ENCODE measurements at regions not wholly inside any gene's neighbourhood (a gene's known extent, or its start where the extent isn't known, plus 50 kb on each side); places are given as distances from the start of the nearest gene placed in this dataset.

DNA sequence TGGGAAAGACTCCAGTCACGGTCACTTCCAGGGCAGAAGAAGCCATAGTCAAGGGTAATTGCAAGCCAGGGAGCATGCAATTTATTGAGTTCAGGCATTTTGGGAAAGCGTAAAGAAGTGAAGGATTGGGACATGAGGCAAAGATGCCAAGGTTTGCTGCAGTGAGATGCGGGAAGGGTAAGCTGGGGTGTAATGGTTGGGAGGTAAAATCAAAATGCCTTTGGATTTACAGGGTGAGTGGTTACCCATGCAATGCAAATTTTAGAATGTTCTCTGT is 167.5 kb downstream of the BRMS1L start:
- no peak for DNase-seq

GRCh38 chr14:35992816-35993683 is 166.9 kb downstream of the BRMS1L start:
- intact Hi-C loops (cut with DNase I): no loop called here
- peak in 9 of 42 donors; percentile 27 to 49 (median 35) for DNase-seq

More for the DNA sequence above, 167.5 kb downstream of the BRMS1L start:
- intact Hi-C loops (cut with DNase I): no loop called here

GRCh38 chr14:35991356-35991755 is 165.2 kb downstream of the BRMS1L start:
- DNase-seq: peak in 2 of 42 donors; percentile 6 to 27
- intact Hi-C loops (cut with DNase I): no loop called here

DNA sequence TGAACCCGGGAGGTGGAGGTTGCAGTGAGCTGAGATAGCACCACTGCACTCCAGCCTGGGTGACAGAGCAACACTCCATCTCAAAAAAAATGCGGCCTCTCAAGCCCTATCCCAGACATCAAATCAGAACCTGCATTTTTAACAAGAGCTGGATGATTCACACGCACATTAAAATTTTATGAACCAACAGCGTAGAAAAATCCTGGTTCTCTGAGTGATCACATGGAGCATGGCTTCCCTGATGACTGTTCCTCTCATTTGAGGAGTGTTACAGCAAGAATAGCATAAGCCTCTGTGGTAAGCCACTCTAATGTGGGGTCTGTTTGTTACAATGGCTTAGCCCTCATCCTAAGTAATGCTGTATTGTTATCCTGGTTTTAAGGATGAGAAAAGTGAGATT is 163.6 kb downstream of the BRMS1L start:
- DNase-seq: no peak
- intact Hi-C loops (cut with DNase I): no loop called here

GRCh38 chr14:35988972-35989690 is 163.0 kb downstream of the BRMS1L start:
- peak in 21 of 42 donors; percentile 8 to 81 (median 49) for DNase-seq
- intact Hi-C loops (cut with DNase I): no loop called here

DNA sequence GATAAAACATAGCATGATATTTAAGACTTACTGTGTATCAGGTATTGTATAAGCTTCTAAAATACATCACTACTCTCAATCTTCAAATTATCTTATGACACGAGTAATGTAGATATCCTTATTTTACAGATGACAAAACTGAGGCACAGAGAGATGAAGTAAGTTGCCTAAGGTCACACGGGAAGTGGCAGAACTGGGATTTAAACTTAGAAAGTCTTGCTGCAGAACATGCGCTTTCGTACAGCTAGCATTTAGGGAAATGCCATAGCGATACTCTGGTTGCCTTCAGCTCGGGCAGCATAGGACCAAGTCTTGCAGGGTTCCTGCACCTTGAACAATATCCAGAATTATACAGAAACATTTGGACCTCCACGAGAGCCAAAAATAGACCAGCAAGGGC is 162.4 kb downstream of the BRMS1L start:
- no peak for DNase-seq
- intact Hi-C loops (cut with DNase I): no loop called here

DNA sequence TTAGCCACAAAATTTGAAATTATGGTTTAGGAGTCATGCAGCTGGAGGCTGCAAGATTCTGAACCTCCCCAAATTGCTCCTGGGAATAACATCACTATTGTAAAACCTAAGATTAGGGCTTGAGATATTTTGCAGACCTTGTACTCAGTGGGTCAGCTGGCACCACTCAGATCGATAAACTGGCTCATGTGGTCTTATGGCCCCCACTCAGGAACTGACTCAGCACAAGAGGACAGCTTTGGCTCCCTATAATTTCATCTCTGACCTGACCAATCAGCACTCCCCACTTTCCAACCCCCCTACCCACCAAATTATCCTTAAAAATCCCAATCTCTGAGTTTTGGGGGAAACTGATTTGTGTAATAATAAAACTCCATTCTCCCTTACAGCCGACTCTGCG is 161.6 kb downstream of the BRMS1L start:
- no peak for DNase-seq
- intact Hi-C loops (cut with DNase I): no loop called here

DNA sequence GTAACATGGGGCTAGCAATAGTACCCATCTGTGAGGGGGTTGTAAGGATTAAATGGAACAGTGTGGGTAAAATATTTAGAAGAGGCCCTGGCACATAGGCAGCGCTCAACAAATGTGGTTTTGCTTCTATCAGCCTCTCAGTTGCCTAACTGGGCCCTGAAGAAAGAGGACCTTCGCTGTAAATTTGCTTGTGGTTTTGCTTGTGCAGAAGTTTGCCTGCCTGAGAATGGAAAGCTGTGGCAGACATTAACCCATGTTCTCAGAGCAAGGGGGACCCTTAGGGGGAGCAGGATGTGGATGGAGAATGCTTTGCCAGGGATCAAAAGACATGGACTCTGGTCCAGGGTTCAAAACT is 160.1 kb downstream of the BRMS1L start:
- DNase-seq: peak in 2 of 42 donors; percentile 19 to 63
- intact Hi-C loops (cut with DNase I): no loop called here

GRCh38 chr14:35985474-35986218 is 159.5 kb downstream of the BRMS1L start:
- DNase-seq: peak in 13 of 42 donors; percentile 18 to 80 (median 42)
- intact Hi-C loops (cut with DNase I): no loop called here

DNA sequence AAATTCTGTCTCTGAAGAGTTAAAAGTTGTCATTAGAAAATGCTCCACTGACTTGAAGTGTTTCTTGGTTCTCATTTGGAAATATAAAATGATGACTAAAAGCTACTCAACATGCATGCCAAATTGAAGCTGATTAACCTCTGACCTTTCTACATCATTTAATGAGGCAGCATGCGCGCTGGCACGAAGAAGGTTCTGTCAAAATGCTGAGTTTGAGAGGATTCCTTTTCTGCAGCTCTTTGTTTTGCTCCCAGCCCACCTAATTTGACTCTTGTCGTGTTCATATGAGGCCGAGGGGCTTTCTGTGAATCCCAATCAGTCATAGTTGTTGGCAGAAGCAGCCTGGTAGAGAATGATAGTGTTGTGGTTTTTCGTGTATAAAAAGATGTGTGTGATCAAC is 153.4 kb downstream of the BRMS1L start:
- DNase-seq: no peak
- intact Hi-C loops (cut with DNase I): no loop called here

GRCh38 chr14:35978561-35978960 is 152.4 kb downstream of the BRMS1L start:
- intact Hi-C loops (cut with DNase I): no loop called here
- DNase-seq: no peak

GRCh38 chr14:35975814-35976213 is 149.7 kb downstream of the BRMS1L start:
- DNase-seq: no peak
- intact Hi-C loops (cut with DNase I): no loop called here

GRCh38 chr14:35973770-35974169 is 147.6 kb downstream of the BRMS1L start:
- DNase-seq: no peak
- intact Hi-C loops (cut with DNase I): no loop called here

DNA sequence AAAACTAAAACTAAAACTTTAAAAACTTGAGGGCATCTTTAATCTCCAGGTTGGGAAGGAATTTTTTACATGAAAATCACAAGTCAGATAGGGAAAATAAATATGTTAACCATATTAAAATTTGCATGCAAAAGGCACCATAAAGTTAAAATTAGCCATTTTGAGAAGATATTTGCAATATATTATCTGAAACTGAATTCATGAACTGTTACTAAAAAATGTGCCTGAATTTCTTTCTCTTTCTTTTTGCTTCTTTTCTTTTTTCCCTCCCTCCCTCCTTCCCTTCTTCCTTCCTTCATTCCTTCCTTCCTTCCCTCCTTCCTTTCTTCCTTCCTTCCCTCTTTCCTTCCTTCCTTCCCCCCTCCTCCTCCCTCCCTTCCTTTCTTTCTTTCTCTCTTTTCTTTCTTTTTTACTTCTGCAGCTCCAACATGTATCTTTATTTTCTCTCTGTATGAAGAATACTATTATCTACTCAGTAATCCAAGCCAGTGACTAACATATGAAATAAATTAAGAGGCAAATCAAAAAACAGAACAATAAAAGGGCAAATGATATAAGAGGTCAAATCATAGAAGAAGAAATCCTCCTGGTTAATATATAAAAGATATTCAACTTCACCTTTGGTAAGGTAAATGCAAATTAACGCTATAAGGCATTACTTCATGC is 146.0 kb downstream of the BRMS1L start:
- no peak for DNase-seq
- intact Hi-C loops (cut with DNase I): no loop called here

DNA sequence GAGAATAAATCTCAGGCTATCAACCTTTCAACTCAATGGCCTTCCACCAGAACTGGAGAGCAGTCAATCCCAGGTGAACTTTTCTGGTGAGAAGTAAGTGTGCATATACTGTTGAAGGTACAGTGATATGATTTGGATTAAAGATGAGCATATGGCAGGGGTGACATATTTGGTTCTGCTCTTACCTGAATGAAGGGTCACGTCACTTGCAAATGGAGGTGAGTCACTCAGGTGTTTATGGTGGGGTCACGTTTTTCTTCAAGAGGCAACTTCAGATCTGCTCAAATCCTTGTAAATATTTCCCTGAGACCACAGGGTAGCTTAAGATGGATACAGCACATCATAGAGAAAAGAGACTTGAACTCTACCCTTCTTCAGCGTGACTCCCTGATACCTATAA is 143.2 kb downstream of the BRMS1L start:
- intact Hi-C loops (cut with DNase I): no loop called here
- DNase-seq: no peak

- peak in 26 of 42 donors; percentile 18 to 81 (median 56) for DNase-seq
- intact Hi-C loops (cut with DNase I): no loop called here
Measured at GRCh38 chr14:35965400-35965799, 139.3 kb downstream of the BRMS1L start.

- no peak for DNase-seq
- intact Hi-C loops (cut with DNase I): loop anchor here (5.0 kb wide), 1 partner anchor 108 kb away; no protein-coding TSS in a partner anchor
Measured at GRCh38 chr14:35964697-35965286, 138.7 kb downstream of the BRMS1L start.

- intact Hi-C loops (cut with DNase I): loop anchor here (5.0 kb wide), 1 partner anchor 109 kb away; no protein-coding TSS in a partner anchor
- DNase-seq: no peak
Measured at GRCh38 chr14:35963209-35963608, 137.1 kb downstream of the BRMS1L start.

GRCh38 chr14:35961697-35962274 is 135.6 kb downstream of the BRMS1L start:
- intact Hi-C loops (cut with DNase I): loop anchor here (5.0 kb wide), 1 partner anchor 111 kb away; no protein-coding TSS in a partner anchor
- no peak for DNase-seq

All from head of caudate nucleus (tissue), 42 donors.